ENCODE measurements at regions not wholly inside any gene's neighbourhood (a gene's known extent, or its start where the extent isn't known, plus 50 kb on each side); places are given as distances from the start of the nearest gene placed in this dataset.
"Not testable (repeated sequence)": the region's sequence is repeated elsewhere in the genome, so short reads cannot be mapped to it uniquely, and the experiment has no call there.

DNA sequence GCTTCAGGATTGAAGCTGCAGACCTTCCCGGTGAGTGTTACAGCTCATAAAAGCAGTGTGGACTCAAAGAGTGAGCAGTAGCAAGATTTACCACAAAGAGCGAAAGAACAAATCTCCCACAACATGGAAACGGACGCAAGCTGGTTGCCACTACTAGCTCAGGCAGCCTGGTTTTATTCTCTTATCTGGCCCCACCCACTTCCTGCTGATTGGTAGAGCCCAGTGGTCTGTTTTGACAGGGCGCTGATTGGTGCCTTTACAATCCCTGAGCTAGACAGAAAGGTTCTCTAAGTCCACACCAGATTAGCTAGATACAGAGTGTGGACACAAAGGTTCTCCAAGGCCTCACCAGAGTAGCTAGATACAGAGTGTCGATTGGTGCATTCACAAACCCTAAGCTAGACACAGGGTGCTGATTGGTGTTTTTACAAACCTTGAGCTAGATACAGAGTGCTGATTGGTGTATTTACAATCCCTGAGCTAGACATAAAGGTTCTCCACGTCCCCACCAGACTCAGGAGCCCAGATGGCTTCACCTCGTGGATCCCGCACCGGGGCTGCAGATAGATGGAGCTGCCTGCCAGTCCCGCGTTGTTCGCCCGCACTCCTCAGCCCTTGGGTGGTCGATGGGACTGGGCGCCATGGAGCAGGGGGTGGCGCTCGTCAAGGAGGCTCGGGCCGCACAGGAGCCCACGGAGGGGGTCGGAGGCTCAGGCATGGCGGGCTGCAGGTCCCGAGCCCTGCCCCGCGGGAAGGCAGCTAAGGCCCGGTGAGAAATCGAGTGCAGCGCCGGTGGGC lies 111.7 kb downstream of the NAB1 start:
- not testable (repeated sequence) for TF ChIP-seq FOS (IDR thresholded peaks at IDR 0.05; ENCODE audit: borderline replicate concordance, extremely low read depth, insufficient read length); YBX1 (IDR thresholded peaks at IDR 0.05); SMAD5 (IDR thresholded peaks at IDR 0.05; ENCODE audit: low read depth); POLR2AphosphoS5 (IDR thresholded peaks at IDR 0.05; ENCODE audit: low read length); EZH2 (IDR thresholded peaks at IDR 0.05; ENCODE audit: borderline replicate concordance, control insufficient read depth, low read depth, low read length); POLR2AphosphoS2 (IDR thresholded peaks at IDR 0.05; ENCODE audit: low read depth, low read length); HDAC2 (IDR thresholded peaks at IDR 0.05); MXI1 (IDR thresholded peaks at IDR 0.05; ENCODE audit: low read depth, low read length); RFX5 (IDR thresholded peaks at IDR 0.05; ENCODE audit: low read depth, low read length); CEBPB (IDR thresholded peaks at IDR 0.05; ENCODE audit: borderline replicate concordance in 1 of 2, low read depth in 2 of 2, low read length in 2 of 2); POLR2A (IDR thresholded peaks at IDR 0.05; ENCODE audit: low read depth, low read length)
- TF ChIP-seq, protein P1, sequence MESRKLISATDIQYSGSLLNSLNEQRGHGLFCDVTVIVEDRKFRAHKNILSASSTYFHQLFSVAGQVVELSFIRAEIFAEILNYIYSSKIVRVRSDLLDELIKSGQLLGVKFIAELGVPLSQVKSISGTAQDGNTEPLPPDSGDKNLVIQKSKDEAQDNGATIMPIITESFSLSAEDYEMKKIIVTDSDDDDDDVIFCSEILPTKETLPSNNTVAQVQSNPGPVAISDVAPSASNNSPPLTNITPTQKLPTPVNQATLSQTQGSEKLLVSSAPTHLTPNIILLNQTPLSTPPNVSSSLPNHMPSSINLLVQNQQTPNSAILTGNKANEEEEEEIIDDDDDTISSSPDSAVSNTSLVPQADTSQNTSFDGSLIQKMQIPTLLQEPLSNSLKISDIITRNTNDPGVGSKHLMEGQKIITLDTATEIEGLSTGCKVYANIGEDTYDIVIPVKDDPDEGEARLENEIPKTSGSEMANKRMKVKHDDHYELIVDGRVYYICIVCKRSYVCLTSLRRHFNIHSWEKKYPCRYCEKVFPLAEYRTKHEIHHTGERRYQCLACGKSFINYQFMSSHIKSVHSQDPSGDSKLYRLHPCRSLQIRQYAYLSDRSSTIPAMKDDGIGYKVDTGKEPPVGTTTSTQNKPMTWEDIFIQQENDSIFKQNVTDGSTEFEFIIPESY (IDR thresholded peaks at IDR 0.05), result not testable (repeated sequence)
- TF ChIP-seq, protein P2, sequence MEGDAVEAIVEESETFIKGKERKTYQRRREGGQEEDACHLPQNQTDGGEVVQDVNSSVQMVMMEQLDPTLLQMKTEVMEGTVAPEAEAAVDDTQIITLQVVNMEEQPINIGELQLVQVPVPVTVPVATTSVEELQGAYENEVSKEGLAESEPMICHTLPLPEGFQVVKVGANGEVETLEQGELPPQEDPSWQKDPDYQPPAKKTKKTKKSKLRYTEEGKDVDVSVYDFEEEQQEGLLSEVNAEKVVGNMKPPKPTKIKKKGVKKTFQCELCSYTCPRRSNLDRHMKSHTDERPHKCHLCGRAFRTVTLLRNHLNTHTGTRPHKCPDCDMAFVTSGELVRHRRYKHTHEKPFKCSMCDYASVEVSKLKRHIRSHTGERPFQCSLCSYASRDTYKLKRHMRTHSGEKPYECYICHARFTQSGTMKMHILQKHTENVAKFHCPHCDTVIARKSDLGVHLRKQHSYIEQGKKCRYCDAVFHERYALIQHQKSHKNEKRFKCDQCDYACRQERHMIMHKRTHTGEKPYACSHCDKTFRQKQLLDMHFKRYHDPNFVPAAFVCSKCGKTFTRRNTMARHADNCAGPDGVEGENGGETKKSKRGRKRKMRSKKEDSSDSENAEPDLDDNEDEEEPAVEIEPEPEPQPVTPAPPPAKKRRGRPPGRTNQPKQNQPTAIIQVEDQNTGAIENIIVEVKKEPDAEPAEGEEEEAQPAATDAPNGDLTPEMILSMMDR (IDR thresholded peaks at IDR 0.05 in 2 of 3, conservative IDR thresholded peaks at IDR 0.05 in 1 of 3; ENCODE audit: control insufficient read depth in 2 of 3, extremely low read depth in 1 of 3, insufficient read depth in 1 of 3, low read depth in 3 of 3, low read length in 3 of 3), result not testable (repeated sequence)
